Activated T-helper 1 cell treated with anti-CD3 and anti-CD28 coated beads, Interleukin-12 subunit alpha, Interleukin-12 subunit beta, Interleukin-2, Interleukin-4 antibody, amounts not matched to agents 30 ng/mL and 10 ng/mL and 1 ng/mL, durations not matched to agents 14 hours and 24 hours and 36 hours (primary cell): ENCODE measurements at regions not wholly inside any gene's neighbourhood (a gene's known extent, or its start where the extent isn't known, plus 50 kb on each side); places are given as distances from the start of the nearest gene placed in this dataset.
"Not testable (repeated sequence)": the region's sequence is repeated elsewhere in the genome, so short reads cannot be mapped to it uniquely, and the experiment has no call there.

Experiments used
- DNase-seq: peaks from one replicate; pipeline ENCODE4 v3.0.0; 2021; ENCODE audit warnings: low spot score
- H3K27ac Mint-ChIP-seq: one replicate; pipeline ENCODE4 v1.8.0; 2021; ENCODE audit warnings: mild to moderate bottlenecking, mixed read lengths
- H3K27me3 Mint-ChIP-seq: one replicate; pipeline ENCODE4 v1.8.0; 2022; ENCODE audit warnings: mild to moderate bottlenecking, moderate library complexity, mixed read lengths; ENCODE audit not compliant: insufficient read depth
- H3K36me3 Mint-ChIP-seq: one replicate; pipeline ENCODE4 v1.8.0; 2021; ENCODE audit warnings: low read depth, mixed read lengths
- H3K4me1 Mint-ChIP-seq: one replicate; pipeline ENCODE4 v1.8.0; 2021; ENCODE audit warnings: low read depth, mixed read lengths
- H3K4me3 Mint-ChIP-seq: one replicate; pipeline ENCODE4 v1.8.0; 2021; ENCODE audit warnings: mild to moderate bottlenecking, moderate library complexity, mixed read lengths
- H3K9me3 Mint-ChIP-seq: one replicate; pipeline ENCODE4 v1.8.0; 2021; ENCODE audit warnings: mixed read lengths
- intact Hi-C: fragments of 100-400 bp; cut with micrococcal nuclease; formaldehyde crosslinking; loops from one replicate; pipeline ENCODE4 v1.15.1; 2024

- no peaks in the 10 kb centered on the region for H3K36me3 Mint-ChIP-seq
- no peaks in the 10 kb centered on the region for H3K27me3 Mint-ChIP-seq
- no peak overlapping the region for H3K27ac Mint-ChIP-seq
- no peak overlapping the region for H3K4me3 Mint-ChIP-seq
- intact Hi-C loops: no loop called here
- H3K9me3 Mint-ChIP-seq: peaks cover 4% of the 10 kb centered on the region
- H3K4me1 Mint-ChIP-seq: no peaks in the 10 kb centered on the region
- DNase-seq: no peak
These were observed 354.0 kb upstream of the RGS18 start for GRCh38 chr1:191804311-191804710.

DNA sequence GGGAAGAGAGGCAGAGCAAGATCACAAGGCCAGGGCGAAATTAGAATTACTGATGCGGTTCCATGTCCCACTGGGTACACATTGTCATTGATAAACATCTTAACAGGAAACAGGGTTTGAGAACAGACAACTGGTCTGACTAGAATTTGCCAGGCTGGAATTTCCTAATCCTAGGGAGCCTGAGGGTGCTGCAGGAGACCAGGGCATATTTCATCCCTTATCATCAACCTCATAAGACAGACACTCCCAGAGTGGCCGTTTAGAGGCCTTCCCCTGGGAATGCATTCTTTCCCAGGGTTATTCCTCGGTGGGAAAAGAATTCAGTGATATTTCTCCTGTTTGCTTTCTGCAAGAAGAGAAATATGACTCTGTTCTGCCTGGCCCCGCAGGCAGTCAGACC lies 344.7 kb upstream of the RGS18 start:
- H3K9me3 Mint-ChIP-seq, H3K4me3 Mint-ChIP-seq, DNase-seq, intact Hi-C loops, H3K27ac Mint-ChIP-seq, H3K4me1 Mint-ChIP-seq, H3K27me3 Mint-ChIP-seq, H3K36me3 Mint-ChIP-seq: not testable (repeated sequence)

DNA sequence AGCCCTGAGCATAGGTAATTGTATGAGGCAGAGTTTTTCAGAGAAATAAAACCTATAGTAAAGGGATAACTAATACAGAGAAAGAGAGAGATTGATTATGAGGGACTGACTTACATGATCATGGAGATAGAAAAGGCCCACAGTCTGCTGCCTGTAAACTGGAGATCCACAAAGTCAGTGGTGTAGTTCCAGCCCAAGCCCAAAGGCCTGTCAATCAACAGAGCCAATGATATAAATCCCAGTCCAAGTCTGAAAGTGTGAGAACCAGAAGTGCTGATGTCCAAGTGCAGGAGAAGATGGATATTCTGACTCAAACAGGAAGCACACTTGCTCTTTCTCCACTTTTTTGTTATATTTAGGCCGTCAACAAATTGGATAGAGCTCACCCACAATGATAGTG lies 340.1 kb upstream of the RGS18 start:
- Mint-ChIP-seq H3K9me3 (peaks cover 1% of the 10 kb centered on the region), H3K4me3 (no peak overlapping the region), H3K27me3 (no peaks in the 10 kb centered on the region), H3K4me1 (no peaks in the 10 kb centered on the region), H3K36me3 (no peaks in the 10 kb centered on the region), H3K27ac (no peak overlapping the region)
- intact Hi-C loops: no loop called here
- no peak for DNase-seq

DNA sequence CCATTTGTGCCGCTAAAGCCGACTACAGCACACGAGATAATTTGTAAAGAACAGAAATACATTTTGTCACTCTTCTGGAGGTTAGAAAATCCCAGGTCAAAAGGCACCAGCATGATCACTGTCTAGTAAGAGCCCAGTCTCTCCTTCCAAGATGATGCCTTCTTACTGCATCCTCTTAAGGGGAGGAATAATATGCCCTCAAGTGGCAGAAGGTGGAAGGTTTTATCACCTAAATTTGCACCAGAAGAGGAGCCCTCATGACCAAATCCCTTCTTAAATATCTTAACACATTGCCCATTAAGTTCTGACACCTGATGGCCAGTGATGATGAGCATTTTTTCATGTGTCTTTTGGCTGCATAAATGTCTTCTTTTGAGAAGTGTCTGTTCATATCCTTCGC lies 326.7 kb upstream of the RGS18 start:
- Mint-ChIP-seq H3K27ac (no peak overlapping the region), H3K4me1 (no peaks in the 10 kb centered on the region), H3K27me3 (no peaks in the 10 kb centered on the region), H3K9me3 (no peaks in the 10 kb centered on the region), H3K4me3 (no peak overlapping the region), H3K36me3 (no peaks in the 10 kb centered on the region)
- DNase-seq: no peak
- intact Hi-C loops: no loop called here

GRCh38 chr1:191839891-191840290 lies 318.4 kb upstream of the RGS18 start:
- peaks cover 2% of the 10 kb centered on the region for H3K27me3 Mint-ChIP-seq
- DNase-seq: no peak
- no peaks in the 10 kb centered on the region for H3K36me3 Mint-ChIP-seq
- no peak overlapping the region for H3K27ac Mint-ChIP-seq
- no peak overlapping the region for H3K4me3 Mint-ChIP-seq
- H3K9me3 Mint-ChIP-seq: no peaks in the 10 kb centered on the region
- intact Hi-C loops: no loop called here
- no peaks in the 10 kb centered on the region for H3K4me1 Mint-ChIP-seq

GRCh38 chr1:191851799-191852595 lies 306.3 kb upstream of the RGS18 start:
- no peak overlapping the region for H3K27ac Mint-ChIP-seq
- H3K4me1 Mint-ChIP-seq: no peaks in the 10 kb centered on the region
- no peaks in the 10 kb centered on the region for H3K9me3 Mint-ChIP-seq
- no peaks in the 10 kb centered on the region for H3K36me3 Mint-ChIP-seq
- no peaks in the 10 kb centered on the region for H3K27me3 Mint-ChIP-seq
- intact Hi-C loops: no loop called here
- no peak for DNase-seq
- H3K4me3 Mint-ChIP-seq: no peak overlapping the region

DNA sequence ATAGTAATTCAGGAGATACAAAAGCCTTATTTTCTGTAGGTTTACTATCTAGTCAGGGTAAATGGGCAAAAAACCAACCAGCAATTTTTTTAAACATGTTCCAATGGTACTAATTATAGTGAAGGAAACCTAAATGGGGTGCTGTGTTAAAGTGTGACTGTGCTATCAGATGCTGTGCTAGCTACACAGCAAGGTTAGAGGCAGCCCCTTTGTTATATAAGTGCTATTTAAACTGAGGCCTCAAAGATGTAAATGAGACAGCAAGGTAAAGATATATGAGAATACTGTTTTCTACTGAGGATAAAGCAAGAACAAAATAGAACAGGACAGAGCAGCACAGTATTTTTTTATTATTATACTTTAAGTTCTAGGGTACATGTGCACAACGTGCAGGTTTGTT lies 305.4 kb upstream of the RGS18 start:
- Mint-ChIP-seq H3K4me3 (no peak overlapping the region), H3K27ac (no peak overlapping the region), H3K36me3 (no peaks in the 10 kb centered on the region), H3K27me3 (no peaks in the 10 kb centered on the region), H3K4me1 (no peaks in the 10 kb centered on the region), H3K9me3 (no peaks in the 10 kb centered on the region)
- no peak for DNase-seq
- intact Hi-C loops: no loop called here

- no peak overlapping the region for H3K4me3 Mint-ChIP-seq
- intact Hi-C loops: no loop called here
- H3K9me3 Mint-ChIP-seq: peaks cover 1% of the 10 kb centered on the region
- no peaks in the 10 kb centered on the region for H3K27me3 Mint-ChIP-seq
- no peak overlapping the region for H3K27ac Mint-ChIP-seq
- no peaks in the 10 kb centered on the region for H3K4me1 Mint-ChIP-seq
- DNase-seq: no peak
- H3K36me3 Mint-ChIP-seq: no peaks in the 10 kb centered on the region
These were observed 300.7 kb upstream of the RGS18 start for GRCh38 chr1:191857600-191857999.

GRCh38 chr1:191865479-191865878 lies 292.8 kb upstream of the RGS18 start:
- H3K36me3 Mint-ChIP-seq: no peaks in the 10 kb centered on the region
- no peaks in the 10 kb centered on the region for H3K27me3 Mint-ChIP-seq
- peaks cover 11% of the 10 kb centered on the region for H3K9me3 Mint-ChIP-seq
- no peaks in the 10 kb centered on the region for H3K4me1 Mint-ChIP-seq
- no peak overlapping the region for H3K4me3 Mint-ChIP-seq
- intact Hi-C loops: no loop called here
- DNase-seq: no peak
- H3K27ac Mint-ChIP-seq: no peak overlapping the region

DNA sequence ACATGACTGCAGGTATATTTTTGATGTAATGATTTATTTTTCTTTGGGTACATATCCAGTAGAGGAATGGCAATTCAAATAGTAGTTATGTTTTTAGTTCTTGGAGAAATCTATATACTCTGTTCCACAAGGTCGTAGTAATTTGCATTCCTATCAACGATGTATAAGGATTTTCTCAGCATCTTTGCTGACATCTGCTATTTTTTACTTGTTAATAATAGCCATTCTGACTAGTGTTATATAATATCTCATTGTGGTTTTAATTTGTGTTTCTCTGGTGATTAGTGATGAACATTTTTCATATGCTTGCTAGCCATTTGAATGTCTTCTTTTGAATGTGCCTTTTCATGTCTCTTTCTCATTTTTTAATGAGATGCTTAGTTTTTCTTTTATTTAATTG lies 292.1 kb upstream of the RGS18 start:
- H3K36me3 Mint-ChIP-seq: no peaks in the 10 kb centered on the region
- no peaks in the 10 kb centered on the region for H3K27me3 Mint-ChIP-seq
- no peak overlapping the region for H3K27ac Mint-ChIP-seq
- DNase-seq: no peak
- H3K4me1 Mint-ChIP-seq: no peaks in the 10 kb centered on the region
- peaks cover 11% of the 10 kb centered on the region for H3K9me3 Mint-ChIP-seq
- intact Hi-C loops: no loop called here
- H3K4me3 Mint-ChIP-seq: no peak overlapping the region

- Mint-ChIP-seq H3K27ac (no peak overlapping the region), H3K36me3 (no peaks in the 10 kb centered on the region), H3K9me3 (peaks cover 3% of the 10 kb centered on the region), H3K4me1 (no peaks in the 10 kb centered on the region), H3K27me3 (no peaks in the 10 kb centered on the region), H3K4me3 (no peak overlapping the region)
- intact Hi-C loops: no loop called here
- DNase-seq: no peak
These were observed 288.4 kb upstream of the RGS18 start for GRCh38 chr1:191869790-191870312.

GRCh38 chr1:191870490-191870889 lies 287.8 kb upstream of the RGS18 start:
- DNase-seq: no peak
- intact Hi-C loops: no loop called here
- Mint-ChIP-seq H3K27ac (no peak overlapping the region), H3K4me1 (no peaks in the 10 kb centered on the region), H3K4me3 (no peak overlapping the region), H3K36me3 (no peaks in the 10 kb centered on the region), H3K9me3 (peaks cover 3% of the 10 kb centered on the region), H3K27me3 (no peaks in the 10 kb centered on the region)

- no peaks in the 10 kb centered on the region for H3K27me3 Mint-ChIP-seq
- H3K4me3 Mint-ChIP-seq: no peak overlapping the region
- no peaks in the 10 kb centered on the region for H3K36me3 Mint-ChIP-seq
- no peaks in the 10 kb centered on the region for H3K4me1 Mint-ChIP-seq
- H3K9me3 Mint-ChIP-seq: no peaks in the 10 kb centered on the region
- intact Hi-C loops: no loop called here
- DNase-seq: no peak
- no peak overlapping the region for H3K27ac Mint-ChIP-seq
These were observed 282.3 kb upstream of the RGS18 start for GRCh38 chr1:191875994-191876393.

GRCh38 chr1:191876631-191877030 lies 281.6 kb upstream of the RGS18 start:
- DNase-seq: no peak
- Mint-ChIP-seq H3K27ac (no peak overlapping the region), H3K4me1 (no peaks in the 10 kb centered on the region), H3K4me3 (no peak overlapping the region), H3K9me3 (no peaks in the 10 kb centered on the region), H3K36me3 (no peaks in the 10 kb centered on the region), H3K27me3 (no peaks in the 10 kb centered on the region)
- intact Hi-C loops: no loop called here
